Colonic mucosa (tissue), 4 donors: ENCODE measurements at regions not wholly inside any gene's neighbourhood (a gene's known extent, or its start where the extent isn't known, plus 50 kb on each side); places are given as distances from the start of the nearest gene placed in this dataset.

Source experiments
- DNase-seq: peaks from one replicate; pipeline ENCODE4 v3.0.0-alpha.2; 2020
- H3K27ac ChIP-seq: fragments of 200-600 bp; one replicate; pipeline ENCODE4 v1.8.0; 2021
- H3K27me3 ChIP-seq: fragments of 200-600 bp; one replicate; pipeline ENCODE4 v1.8.0; 2021
- H3K36me3 ChIP-seq: fragments of 200-600 bp; one replicate; pipeline ENCODE4 v1.8.0; 2021
- H3K4me1 ChIP-seq: fragments of 200-600 bp; one replicate; pipeline ENCODE4 v1.8.0; 2021; ENCODE audit warnings: mild to moderate bottlenecking
- H3K4me3 ChIP-seq: fragments of 200-600 bp; one replicate; pipeline ENCODE4 v1.8.0; 2021
- H3K9ac ChIP-seq, 2 donors: one replicate each; pipeline ENCODE4 v1.7.0; 2013; ENCODE audit warnings: control low read depth in 2 of 2, low read depth in 2 of 2, low read length in 2 of 2
- H3K9me3 ChIP-seq: fragments of 200-600 bp; one replicate; pipeline ENCODE4 v1.8.0; 2021
- intact Hi-C: fragments of 100-400 bp; cut with DNase I; formaldehyde crosslinking; loops from one replicate; pipeline ENCODE4 v1.14.1; 2022
- TF ChIP-seq, protein P1 (sequence below): fragments of 200-600 bp; IDR thresholded peaks from one replicate; pipeline ENCODE4 v1.8.0; 2022; ENCODE audit warnings: antibody characterized with exemption, mild to moderate bottlenecking
- donor health status: healthy.
- donor health status: DM: no; HTN: no; CAD: no.
- donor health status: DM: no; HTN: no; CAD: no.

DNA sequence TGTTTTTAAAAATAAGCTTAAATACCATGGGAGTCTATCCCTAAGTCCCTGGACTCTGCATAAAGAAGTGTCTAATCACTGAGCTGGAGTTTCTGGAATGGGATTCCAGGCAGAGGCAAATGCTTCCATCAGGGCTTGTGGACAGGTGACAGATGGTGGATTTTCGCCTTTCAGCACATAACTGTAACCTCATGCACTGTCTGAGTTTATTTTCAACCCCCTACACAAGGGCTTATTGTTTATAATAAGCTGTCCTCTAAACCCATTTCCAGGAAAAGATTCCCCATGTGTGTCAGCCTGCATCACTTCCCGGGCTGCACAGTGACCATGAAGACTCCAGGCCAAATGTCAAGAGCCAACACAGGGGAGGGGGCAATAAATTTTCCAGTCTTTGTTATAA, 264.0 kb downstream of the PIK3R1 start:
- no peaks in the 10 kb centered on the region for H3K27me3 ChIP-seq
- no peaks in the 10 kb centered on the region for H3K4me1 ChIP-seq
- intact Hi-C loops, result no loop called here
- TF ChIP-seq, protein P1, sequence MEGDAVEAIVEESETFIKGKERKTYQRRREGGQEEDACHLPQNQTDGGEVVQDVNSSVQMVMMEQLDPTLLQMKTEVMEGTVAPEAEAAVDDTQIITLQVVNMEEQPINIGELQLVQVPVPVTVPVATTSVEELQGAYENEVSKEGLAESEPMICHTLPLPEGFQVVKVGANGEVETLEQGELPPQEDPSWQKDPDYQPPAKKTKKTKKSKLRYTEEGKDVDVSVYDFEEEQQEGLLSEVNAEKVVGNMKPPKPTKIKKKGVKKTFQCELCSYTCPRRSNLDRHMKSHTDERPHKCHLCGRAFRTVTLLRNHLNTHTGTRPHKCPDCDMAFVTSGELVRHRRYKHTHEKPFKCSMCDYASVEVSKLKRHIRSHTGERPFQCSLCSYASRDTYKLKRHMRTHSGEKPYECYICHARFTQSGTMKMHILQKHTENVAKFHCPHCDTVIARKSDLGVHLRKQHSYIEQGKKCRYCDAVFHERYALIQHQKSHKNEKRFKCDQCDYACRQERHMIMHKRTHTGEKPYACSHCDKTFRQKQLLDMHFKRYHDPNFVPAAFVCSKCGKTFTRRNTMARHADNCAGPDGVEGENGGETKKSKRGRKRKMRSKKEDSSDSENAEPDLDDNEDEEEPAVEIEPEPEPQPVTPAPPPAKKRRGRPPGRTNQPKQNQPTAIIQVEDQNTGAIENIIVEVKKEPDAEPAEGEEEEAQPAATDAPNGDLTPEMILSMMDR, result no peak
- H3K4me3 ChIP-seq, result no peak overlapping the region
- no peak overlapping the region for H3K9ac ChIP-seq
- no peak for DNase-seq
- no peaks in the 10 kb centered on the region for H3K36me3 ChIP-seq
- H3K27ac ChIP-seq, result no peak overlapping the region
- no peaks in the 10 kb centered on the region for H3K9me3 ChIP-seq

- Histone ChIP-seq H3K36me3 (no peaks in the 10 kb centered on the region), H3K4me1 (no peaks in the 10 kb centered on the region), H3K9me3 (no peaks in the 10 kb centered on the region), H3K9ac (no peak overlapping the region), H3K4me3 (no peak overlapping the region), H3K27ac (no peak overlapping the region), H3K27me3 (no peaks in the 10 kb centered on the region)
- no peak for DNase-seq
- TF ChIP-seq, protein P1, result no peak
- intact Hi-C loops, result no loop called here
Observed at GRCh38 chr5:68480335-68480940, 264.9 kb downstream of the PIK3R1 start.

DNA sequence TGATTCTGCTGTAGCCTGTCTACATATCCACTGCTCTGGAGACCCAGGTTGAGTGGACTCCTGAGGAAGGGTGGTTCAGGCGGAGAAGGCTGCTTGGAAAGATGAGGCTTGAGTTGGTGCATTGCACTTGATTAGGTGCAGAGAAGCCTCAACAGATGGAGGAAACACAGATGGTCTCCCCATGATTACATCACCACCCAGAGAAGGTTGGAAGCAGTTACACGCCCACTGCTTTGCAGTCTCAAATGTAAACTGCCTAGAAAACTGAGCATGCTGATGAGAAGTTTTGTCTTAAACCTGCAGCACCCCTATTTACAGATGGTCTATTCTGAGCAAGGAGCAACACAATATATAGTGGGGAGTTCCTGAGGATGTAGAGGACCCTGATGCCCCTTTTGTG, 266.6 kb downstream of the PIK3R1 start:
- TF ChIP-seq, protein P1, result no peak
- Histone ChIP-seq H3K4me3 (no peak overlapping the region), H3K36me3 (no peaks in the 10 kb centered on the region), H3K9ac (no peak overlapping the region), H3K9me3 (no peaks in the 10 kb centered on the region), H3K4me1 (no peaks in the 10 kb centered on the region), H3K27ac (no peak overlapping the region), H3K27me3 (no peaks in the 10 kb centered on the region)
- DNase-seq, result no peak
- intact Hi-C loops, result no loop called here

DNA sequence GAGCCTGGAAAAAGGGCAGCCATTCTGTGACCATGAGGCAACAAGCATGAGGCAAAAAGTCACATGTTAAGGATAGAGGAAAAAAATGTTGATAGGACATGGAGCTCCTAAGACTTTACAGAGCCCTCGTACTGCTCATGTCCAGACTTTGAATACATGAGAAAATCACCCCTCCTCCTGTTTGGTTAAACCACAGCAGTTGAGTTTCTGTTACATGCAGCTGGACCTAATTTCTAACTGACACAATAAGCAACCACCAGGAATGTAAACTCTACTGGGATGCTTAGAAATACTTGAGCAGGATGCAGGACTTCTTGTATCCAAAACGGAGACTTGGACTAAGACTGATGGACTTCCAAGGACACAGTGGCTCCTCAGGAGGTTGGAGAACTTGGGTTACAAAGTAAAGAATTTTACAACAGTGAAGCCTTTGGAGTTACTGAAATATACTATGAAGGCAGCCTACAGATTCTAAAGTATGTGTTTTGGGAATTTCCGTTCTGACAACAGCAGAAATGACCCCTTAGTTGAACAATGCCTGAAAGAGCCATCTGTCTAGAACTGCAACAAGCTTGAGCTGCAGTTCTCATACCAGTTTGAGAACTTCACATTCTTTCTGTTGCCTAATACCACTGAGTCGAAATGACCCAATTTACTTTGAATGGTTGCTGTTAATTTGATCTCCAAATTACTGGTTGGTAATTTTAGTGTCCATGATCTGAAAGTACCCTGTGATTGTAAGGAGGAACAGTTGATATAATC, 268.9 kb downstream of the PIK3R1 start:
- no peak for DNase-seq
- Histone ChIP-seq H3K4me1 (no peaks in the 10 kb centered on the region), H3K4me3 (no peak overlapping the region), H3K36me3 (no peaks in the 10 kb centered on the region), H3K27me3 (no peaks in the 10 kb centered on the region), H3K9me3 (no peaks in the 10 kb centered on the region), H3K27ac (no peak overlapping the region), H3K9ac (no peak overlapping the region)
- intact Hi-C loops, result no loop called here
- TF ChIP-seq, protein P1, result no peak

DNA sequence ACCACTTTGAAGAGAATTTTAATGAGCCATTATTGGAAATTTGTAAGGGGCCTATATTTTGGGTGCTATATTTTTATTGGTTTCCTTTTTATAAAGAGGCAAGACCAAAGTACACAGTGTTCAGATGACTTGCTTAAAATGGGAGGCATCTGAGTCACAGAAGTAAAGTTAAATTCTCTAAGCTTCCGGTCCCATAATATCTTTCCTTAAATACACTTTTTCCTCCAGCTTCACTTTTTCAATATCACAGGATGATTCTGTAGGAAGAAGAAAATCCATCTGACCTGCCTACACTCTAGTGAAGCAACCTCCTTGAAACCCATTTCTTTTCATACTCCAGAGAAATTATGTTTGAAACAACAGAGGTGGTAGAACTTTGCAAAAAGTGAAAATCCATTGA, 274.0 kb downstream of the PIK3R1 start:
- no peaks in the 10 kb centered on the region for H3K4me1 ChIP-seq
- H3K4me3 ChIP-seq, result no peak overlapping the region
- H3K9me3 ChIP-seq, result no peaks in the 10 kb centered on the region
- no peak overlapping the region for H3K27ac ChIP-seq
- H3K9ac ChIP-seq, result no peak overlapping the region
- H3K27me3 ChIP-seq, result no peaks in the 10 kb centered on the region
- no peaks in the 10 kb centered on the region for H3K36me3 ChIP-seq
- TF ChIP-seq, protein P1, result no peak
- intact Hi-C loops, result no loop called here
- no peak for DNase-seq
